ENCODE measurements at regions not wholly inside any gene's neighbourhood (a gene's known extent, or its start where the extent isn't known, plus 50 kb on each side); places are given as distances from the start of the nearest gene placed in this dataset.

- ATAC-seq (no peak), DNase-seq (ENCODE audit: low spot score) (no peak)
- POLR2A ChIA-PET, result no interaction called here
- Mint-ChIP-seq H3K4me1 (no peaks in the 10 kb centered on the region), H3K27me3 (ENCODE audit: low read depth) (no peaks in the 10 kb centered on the region), H3K4me3 (no peak overlapping the region), H3K9me3 (no peaks in the 10 kb centered on the region), H3K36me3 (no peaks in the 10 kb centered on the region), H3K27ac (no peak overlapping the region)
- no peak for TF ChIP-seq E2F5 (CRISPR knock-in tag; IDR thresholded peaks at IDR 0.05)
- no peak for TF ChIP-seq ZNF281 (CRISPR knock-in tag; IDR thresholded peaks at IDR 0.05)
- TF ChIP-seq ZMAT4 (CRISPR knock-in tag; IDR thresholded peaks at IDR 0.05), result no peak
- no peak for TF ChIP-seq ATF2 (CRISPR knock-in tag; IDR thresholded peaks at IDR 0.05; ENCODE audit: borderline replicate concordance, low read depth)
- TF ChIP-seq ZBTB43 (CRISPR knock-in tag; IDR thresholded peaks at IDR 0.05), result no peak
- TF ChIP-seq MYBL2 (CRISPR knock-in tag; IDR thresholded peaks at IDR 0.05), result no peak
- no peak for TF ChIP-seq NR1H2 (CRISPR knock-in tag; IDR thresholded peaks at IDR 0.05)
- TF ChIP-seq EMX1 (CRISPR knock-in tag; IDR thresholded peaks at IDR 0.05), result no peak
- TF ChIP-seq ZSCAN18 (CRISPR knock-in tag; IDR thresholded peaks at IDR 0.05), result no peak
- no peak for TF ChIP-seq ZNF396 (CRISPR knock-in tag; IDR thresholded peaks at IDR 0.05; ENCODE audit: borderline replicate concordance)
- TF ChIP-seq MAX (CRISPR knock-in tag; IDR thresholded peaks at IDR 0.05), result no peak
- no peak for TF ChIP-seq ZNF138 (CRISPR knock-in tag; conservative IDR thresholded peaks at IDR 0.05)
- TF ChIP-seq RORB (CRISPR knock-in tag; IDR thresholded peaks at IDR 0.05), result no peak
- no peak for TF ChIP-seq AFF4 (CRISPR knock-in tag; IDR thresholded peaks at IDR 0.05; ENCODE audit: borderline replicate concordance)
- TF ChIP-seq OVOL2 (CRISPR knock-in tag; IDR thresholded peaks at IDR 0.05; ENCODE audit: borderline replicate concordance), result no peak
- CTCF ChIA-PET, result interaction anchor here (2.8 kb wide), 1 partner anchor 212 kb away, joined by 8 read pairs; no protein-coding TSS in a partner anchor
Measured at GRCh38 chr5:99316484-99316883, 387.7 kb upstream of the CHD1 start.

Measured in WTC11 (cell line).